Spleen (tissue), 7 donors: ENCODE measurements at regions not wholly inside any gene's neighbourhood (a gene's known extent, or its start where the extent isn't known, plus 50 kb on each side); places are given as distances from the start of the nearest gene placed in this dataset.

Source experiments
- CTCF ChIP-seq, 11 experiments: fragments of 200-600 bp in 7 of 11; fragments of 450-650 bp in 4 of 11; sonication (generic) in 4 of 11; IDR thresholded peaks in 8 of 11; conservative IDR thresholded peaks in 3 of 11; 1 replicate in 7 of 11; 2 replicates in 4 of 11; pipeline versions ENCODE4 v1.4.0 to v1.8.0; 2016 to 2021; ENCODE audit warnings: antibody characterized with exemption in 11 of 11, inconsistent platforms in 4 of 11, mild to moderate bottlenecking in 1 of 11
- POLR2AphosphoS5 ChIP-seq, 3 donors: sonication (generic); formaldehyde crosslinking; IDR thresholded peaks; one replicate each; pipeline ENCODE4 v1.5.1; 2017; ENCODE audit warnings: antibody characterized with exemption in 3 of 3
- donor health status: DM: no; HTN: no; CAD: no; lungs with moderate emphysema.
- donor health status: DM: no; HTN: no; CAD: no.
- donor health status: DM: no; HTN: no; CAD: no.

DNA sequence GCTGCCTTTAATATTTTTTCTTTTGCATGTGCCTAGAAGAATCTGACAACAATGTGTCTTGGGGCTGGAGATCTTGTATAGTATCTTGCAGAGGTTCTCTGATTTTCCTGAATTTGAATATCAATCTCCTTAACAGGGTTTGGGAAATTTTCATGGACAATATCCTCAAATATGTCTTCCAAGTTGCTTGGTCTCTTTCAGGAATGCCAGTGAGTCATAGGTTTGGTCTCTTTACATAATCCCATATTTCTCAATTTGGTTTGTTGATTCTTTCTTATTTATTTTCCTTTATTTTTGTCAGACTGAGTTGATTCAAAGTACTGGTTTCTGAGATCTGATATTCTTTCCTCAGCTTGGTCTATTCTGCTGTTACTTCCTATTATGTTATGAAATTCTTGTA is 208.7 kb upstream of the GLI3 start:
- TF ChIP-seq CTCF (IDR thresholded peaks at IDR 0.05 in 8 of 11, conservative IDR thresholded peaks at IDR 0.05 in 3 of 11) (no peak), POLR2AphosphoS5 (IDR thresholded peaks at IDR 0.05) (no peak)
